Gastroesophageal sphincter (tissue), 3 donors: ENCODE measurements at regions not wholly inside any gene's neighbourhood (a gene's known extent, or its start where the extent isn't known, plus 50 kb on each side); places are given as distances from the start of the nearest gene placed in this dataset.

Source experiments
- CTCF ChIP-seq, 4 experiments: fragments of 200-600 bp in 2 of 4; fragments of 450-650 bp in 2 of 4; sonication (generic) in 1 of 4; IDR thresholded peaks; one replicate each; pipeline ENCODE4 v1.5.1; 2017 to 2019; ENCODE audit warnings: antibody characterized with exemption in 4 of 4, mild to moderate bottlenecking in 2 of 4, moderate library complexity in 2 of 4
- POLR2A ChIP-seq, 2 donors: fragments of 450-650 bp; IDR thresholded peaks; one replicate each; pipeline ENCODE4 v1.6.1; 2017; ENCODE audit warnings: antibody characterized with exemption in 2 of 2, mild to moderate bottlenecking in 2 of 2, moderate library complexity in 1 of 2

- TF ChIP-seq CTCF (IDR thresholded peaks at IDR 0.05), result no peak
- no peak for TF ChIP-seq POLR2A (IDR thresholded peaks at IDR 0.05)
Observed at GRCh38 chr11:128029219-128029722, 558.1 kb downstream of the ETS1 start.
